Prostate gland (tissue), 2 donors: ENCODE measurements at regions not wholly inside any gene's neighbourhood (a gene's known extent, or its start where the extent isn't known, plus 50 kb on each side); places are given as distances from the start of the nearest gene placed in this dataset.

Source experiments
- DNase-seq: peaks from one replicate; pipeline ENCODE4 v3.0.0-alpha.2; 2019; ENCODE audit warnings: low spot score
- H3K27ac ChIP-seq, 2 donors: fragments of 200-600 bp; sonication (generic); 2 replicates each; pipeline ENCODE4 v1.5.1; 2017 to 2019
- H3K27me3 ChIP-seq: fragments of 200-600 bp; sonication (generic); replicated peaks from 2 replicates; pipeline ENCODE4 v1.5.1; 2019; ENCODE audit not compliant: insufficient read depth
- H3K36me3 ChIP-seq, 2 donors: fragments of 200-600 bp; sonication (generic); 1 replicate in 1 of 2; 2 replicates in 1 of 2; pipeline versions ENCODE4 v1.5.1 to v1.8.1; 2017 to 2019
- H3K4me1 ChIP-seq: fragments of 200-600 bp; sonication (generic); replicated peaks from 2 replicates; pipeline ENCODE4 v1.5.1; 2019
- H3K4me3 ChIP-seq, 2 donors: fragments of 200-600 bp; sonication (generic); 2 replicates each; pipeline ENCODE4 v1.5.1; 2017 to 2019
- H3K9me3 ChIP-seq: fragments of 200-600 bp; sonication (generic); 2 replicates; pipeline ENCODE4 v1.5.1; 2017
- POLR2A ChIP-seq: fragments of 450-650 bp; IDR thresholded peaks from one replicate; pipeline ENCODE4 v1.6.1; 2016; ENCODE audit warnings: antibody characterized with exemption, mild to moderate bottlenecking
- POLR2AphosphoS5 ChIP-seq: sonication (generic); formaldehyde crosslinking; IDR thresholded peaks from one replicate; pipeline ENCODE4 v1.6.1; 2017; ENCODE audit warnings: antibody characterized with exemption
- WGBS: methylation state at CpG from one replicate; pipeline ENCODE4 v1.1.5; 2018; 5-methylcytosine and 5-hydroxymethylcytosine counted together
- intact Hi-C: fragments of 100-400 bp; cut with DNase I; formaldehyde crosslinking; loops from one replicate; pipeline ENCODE4 v1.14.2; 2022
- TF ChIP-seq, protein P1 (sequence below), 4 experiments: fragments of 200-600 bp in 2 of 4; fragments of 450-650 bp in 2 of 4; sonication (generic) in 2 of 4; IDR thresholded peaks; 1 replicate in 3 of 4; 2 replicates in 1 of 4; pipeline ENCODE4 v1.5.1; 2016 to 2019; ENCODE audit warnings: antibody characterized with exemption in 4 of 4, mild to moderate bottlenecking in 2 of 4, moderate library complexity in 2 of 4

DNA sequence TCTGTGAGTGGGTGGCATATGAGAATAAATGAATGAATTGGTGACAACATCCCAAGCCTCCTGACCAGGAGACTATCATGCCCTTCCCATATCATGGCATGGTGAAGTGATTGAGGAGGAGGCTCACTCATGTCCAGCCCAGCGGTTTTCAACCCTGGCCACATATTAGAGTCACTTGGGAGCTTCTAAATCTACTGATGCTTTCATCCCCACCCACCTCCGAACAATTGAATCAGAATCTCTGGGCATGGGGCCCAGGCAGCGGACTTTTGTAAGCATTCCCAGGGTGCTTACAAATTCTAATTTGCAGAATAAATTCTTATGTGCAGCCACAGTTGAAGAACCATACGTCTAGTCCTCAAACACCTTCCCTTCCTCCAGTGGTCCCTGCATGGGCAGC is 81.7 kb upstream of the SEC11C start:
- intact Hi-C loops, result loop anchor here (2.0 to 5.0 kb wide), 2 partner anchors 91 to 273 kb away; no protein-coding TSS in a partner anchor
- peaks cover 11% of the 10 kb centered on the region for H3K4me1 ChIP-seq
- H3K9me3 ChIP-seq, result no peaks in the 10 kb centered on the region
- H3K36me3 ChIP-seq, result no peaks in the 10 kb centered on the region
- peak overlapping the region; percentile 90 to 95 for H3K27ac ChIP-seq
- no peak for DNase-seq
- H3K4me3 ChIP-seq, result no peak overlapping the region
- TF ChIP-seq, protein P1, sequence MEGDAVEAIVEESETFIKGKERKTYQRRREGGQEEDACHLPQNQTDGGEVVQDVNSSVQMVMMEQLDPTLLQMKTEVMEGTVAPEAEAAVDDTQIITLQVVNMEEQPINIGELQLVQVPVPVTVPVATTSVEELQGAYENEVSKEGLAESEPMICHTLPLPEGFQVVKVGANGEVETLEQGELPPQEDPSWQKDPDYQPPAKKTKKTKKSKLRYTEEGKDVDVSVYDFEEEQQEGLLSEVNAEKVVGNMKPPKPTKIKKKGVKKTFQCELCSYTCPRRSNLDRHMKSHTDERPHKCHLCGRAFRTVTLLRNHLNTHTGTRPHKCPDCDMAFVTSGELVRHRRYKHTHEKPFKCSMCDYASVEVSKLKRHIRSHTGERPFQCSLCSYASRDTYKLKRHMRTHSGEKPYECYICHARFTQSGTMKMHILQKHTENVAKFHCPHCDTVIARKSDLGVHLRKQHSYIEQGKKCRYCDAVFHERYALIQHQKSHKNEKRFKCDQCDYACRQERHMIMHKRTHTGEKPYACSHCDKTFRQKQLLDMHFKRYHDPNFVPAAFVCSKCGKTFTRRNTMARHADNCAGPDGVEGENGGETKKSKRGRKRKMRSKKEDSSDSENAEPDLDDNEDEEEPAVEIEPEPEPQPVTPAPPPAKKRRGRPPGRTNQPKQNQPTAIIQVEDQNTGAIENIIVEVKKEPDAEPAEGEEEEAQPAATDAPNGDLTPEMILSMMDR (IDR thresholded peaks at IDR 0.05), result no peak
- no peak for TF ChIP-seq POLR2A
- 26% methylated on average over 4 of the region's 4 CpGs for WGBS
- H3K27me3 ChIP-seq, result no peaks in the 10 kb centered on the region

DNA sequence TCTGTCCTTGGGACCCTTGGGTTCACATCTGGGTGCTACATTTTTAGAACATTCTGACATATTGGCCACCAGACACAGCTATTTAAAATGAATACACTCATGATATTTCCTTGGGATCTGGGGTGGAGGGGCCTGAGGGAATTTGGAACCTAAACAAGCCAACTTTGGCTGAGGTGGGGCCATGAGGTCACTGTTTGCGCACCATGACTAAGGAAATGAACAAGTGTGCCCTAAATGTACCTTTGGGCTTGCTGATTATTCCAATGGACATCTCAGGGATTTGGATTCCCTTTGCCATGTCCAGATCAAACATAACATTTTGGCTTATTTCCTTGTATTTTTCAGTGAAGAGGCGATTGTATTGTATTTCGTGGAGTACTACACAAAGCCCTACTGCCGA is 80.5 kb upstream of the SEC11C start:
- Histone ChIP-seq H3K36me3 (no peaks in the 10 kb centered on the region), H3K27me3 (no peaks in the 10 kb centered on the region), H3K4me3 (no peak overlapping the region), H3K4me1 (peaks cover 9% of the 10 kb centered on the region), H3K27ac (peak overlapping the region; percentile 90 to 95), H3K9me3 (no peaks in the 10 kb centered on the region)
- 95% methylated on average over 4 of the region's 4 CpGs for WGBS
- intact Hi-C loops, result loop anchor here (5.0 kb wide), 1 partner anchor 92 kb away; no protein-coding TSS in a partner anchor
- no peak for DNase-seq
- TF ChIP-seq POLR2AphosphoS5, result no peak
- TF ChIP-seq, protein P1 (IDR thresholded peaks at IDR 0.05), result no peak
- TF ChIP-seq POLR2A, result no peak

DNA sequence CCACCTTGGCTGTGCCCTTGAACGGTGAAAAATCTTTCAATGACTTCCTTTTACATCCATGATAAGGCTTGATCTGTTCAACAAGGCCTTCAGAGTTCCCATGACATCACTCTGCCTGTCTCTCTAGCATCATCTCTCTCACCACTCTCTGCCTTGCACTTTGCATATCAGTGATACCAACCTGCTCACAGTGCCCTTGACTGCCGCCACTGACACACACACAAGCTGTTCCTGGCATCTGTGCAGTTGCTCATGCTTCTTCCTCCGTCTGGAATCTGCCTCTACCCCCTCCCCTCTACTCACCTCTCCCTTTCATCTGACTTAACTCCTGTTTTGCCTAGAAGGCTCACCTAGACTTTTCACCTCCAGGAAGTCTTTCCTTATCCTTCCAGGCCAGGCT is 79.1 kb upstream of the SEC11C start:
- H3K9me3 ChIP-seq, result no peaks in the 10 kb centered on the region
- no peak for DNase-seq
- H3K4me1 ChIP-seq, result peaks cover under 1% of the 10 kb centered on the region
- H3K4me3 ChIP-seq, result no peak overlapping the region
- 85% methylated on average over 3 of the region's 3 CpGs for WGBS
- intact Hi-C loops, result loop anchor here (2.0 kb wide), 1 partner anchor 288 kb away; no protein-coding TSS in a partner anchor
- H3K27me3 ChIP-seq, result no peaks in the 10 kb centered on the region
- peak overlapping the region; percentile 13 to 95 for H3K27ac ChIP-seq
- no peak for TF ChIP-seq POLR2A
- H3K36me3 ChIP-seq, result no peaks in the 10 kb centered on the region

DNA sequence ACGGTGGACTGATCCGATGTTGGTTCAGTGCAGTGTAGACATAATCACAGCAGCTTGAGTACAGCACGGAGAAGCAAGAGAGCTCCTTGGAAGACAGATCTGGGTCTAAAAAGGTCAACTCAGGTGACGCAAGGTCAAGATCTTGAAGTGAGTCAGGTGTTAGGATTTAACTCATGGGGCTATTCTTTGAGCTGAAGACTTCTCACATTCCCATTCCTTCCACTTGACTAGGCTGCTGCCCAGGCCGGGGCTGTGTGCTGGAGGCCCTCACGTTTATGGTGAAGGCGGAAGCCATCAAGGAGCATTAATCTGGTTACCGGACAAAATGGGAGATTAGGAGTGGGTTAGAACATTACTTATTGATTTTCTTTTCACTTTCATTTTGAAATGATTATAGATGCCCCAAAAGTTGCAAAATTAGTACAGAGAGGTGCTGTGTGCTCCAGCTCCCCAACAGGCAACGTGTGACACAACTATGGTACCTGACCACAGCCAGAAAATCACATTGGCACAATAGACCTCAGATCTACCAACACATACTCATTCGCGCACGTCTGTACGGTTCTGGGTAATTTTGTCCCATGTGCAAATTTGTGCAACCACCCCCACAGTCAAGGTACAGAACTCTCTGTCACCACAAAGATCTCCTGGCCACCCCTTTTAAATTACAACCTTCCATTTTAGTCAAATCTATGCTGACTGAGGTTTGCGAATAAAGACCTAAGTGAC is 77.6 kb upstream of the SEC11C start:
- Histone ChIP-seq H3K4me3 (no peak overlapping the region), H3K27me3 (no peaks in the 10 kb centered on the region), H3K4me1 (no peaks in the 10 kb centered on the region), H3K36me3 (no peaks in the 10 kb centered on the region), H3K9me3 (no peaks in the 10 kb centered on the region), H3K27ac (peak overlapping the region; percentile 83 to 95)
- intact Hi-C loops, result loop anchor here (2.0 kb wide), 1 partner anchor 289 kb away; no protein-coding TSS in a partner anchor
- DNase-seq, result no peak
- TF ChIP-seq, protein P1 (IDR thresholded peaks at IDR 0.05), result no peak
- TF ChIP-seq POLR2A, result no peak
- no peak for TF ChIP-seq POLR2AphosphoS5
- 97% methylated on average over 14 of the region's 14 CpGs for WGBS

DNA sequence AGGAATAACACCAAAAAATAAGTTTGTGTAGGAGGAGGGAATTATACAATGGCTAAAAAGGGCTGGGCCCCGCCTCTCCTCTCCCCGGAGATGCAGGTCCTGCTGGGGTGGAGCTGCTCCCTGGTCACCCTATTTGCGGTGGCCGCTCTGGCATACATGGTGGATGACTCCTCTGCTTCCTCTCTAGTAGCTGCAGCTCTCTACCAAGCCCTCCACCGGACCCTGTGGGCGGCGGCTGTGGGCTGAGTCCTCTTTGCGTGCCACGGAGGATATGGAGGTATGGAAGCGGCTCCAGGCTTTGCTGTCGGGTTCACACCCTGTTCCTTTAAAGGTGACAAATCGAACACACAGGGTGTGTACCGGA is 77.1 kb upstream of the SEC11C start:
- H3K9me3 ChIP-seq, result no peaks in the 10 kb centered on the region
- no peaks in the 10 kb centered on the region for H3K4me1 ChIP-seq
- no peak for TF ChIP-seq POLR2AphosphoS5
- no peak for TF ChIP-seq POLR2A
- TF ChIP-seq, protein P1 (IDR thresholded peaks at IDR 0.05), result no peak
- DNase-seq, result no peak
- peak overlapping the region; percentile 83 to 95 for H3K27ac ChIP-seq
- 98% methylated on average over 13 of the region's 13 CpGs for WGBS
- H3K27me3 ChIP-seq, result no peaks in the 10 kb centered on the region
- intact Hi-C loops, result no loop called here
- H3K36me3 ChIP-seq, result no peaks in the 10 kb centered on the region
- H3K4me3 ChIP-seq, result no peak overlapping the region
